DMS53 treated with DMSO at 0.1 percent for 48 hours (cell line): ENCODE measurements at regions not wholly inside any gene's neighbourhood (a gene's known extent, or its start where the extent isn't known, plus 50 kb on each side); places are given as distances from the start of the nearest gene placed in this dataset.
"Not testable (repeated sequence)": the region's sequence is repeated elsewhere in the genome, so short reads cannot be mapped to it uniquely, and the experiment has no call there.

ENCODE experiments used
- DNase-seq: peaks from one replicate; lab custom pipeline; 2025; ENCODE audit not compliant: unreplicated experiment; lab: John Stamatoyannopoulos, UW

DNA sequence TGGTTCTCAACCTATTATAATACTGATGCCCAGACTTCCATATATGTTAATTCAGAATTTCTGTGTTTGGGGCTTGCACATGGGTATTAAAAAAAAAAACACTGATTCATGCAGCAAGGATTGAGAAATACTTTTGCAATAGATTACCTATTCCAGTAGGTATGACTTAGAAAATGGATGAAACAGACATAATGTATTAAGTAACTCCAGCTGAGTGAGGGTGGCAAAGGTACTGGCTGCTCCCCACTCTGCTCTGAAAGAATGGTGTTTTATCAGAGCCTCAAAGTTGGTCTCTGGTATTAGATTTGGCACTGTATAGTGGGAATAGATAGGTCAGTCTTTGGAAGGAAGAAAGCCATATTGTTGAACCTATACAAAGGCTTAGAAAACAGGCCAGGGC lies 234.3 kb upstream of the FOLH1 start:
- DNase-seq: no peak

GRCh38 chr11:49439901-49440300 lies 231.5 kb upstream of the FOLH1 start:
- not testable (repeated sequence) for DNase-seq

GRCh38 chr11:49434308-49434707 lies 225.9 kb upstream of the FOLH1 start:
- DNase-seq: not testable (repeated sequence)

DNA sequence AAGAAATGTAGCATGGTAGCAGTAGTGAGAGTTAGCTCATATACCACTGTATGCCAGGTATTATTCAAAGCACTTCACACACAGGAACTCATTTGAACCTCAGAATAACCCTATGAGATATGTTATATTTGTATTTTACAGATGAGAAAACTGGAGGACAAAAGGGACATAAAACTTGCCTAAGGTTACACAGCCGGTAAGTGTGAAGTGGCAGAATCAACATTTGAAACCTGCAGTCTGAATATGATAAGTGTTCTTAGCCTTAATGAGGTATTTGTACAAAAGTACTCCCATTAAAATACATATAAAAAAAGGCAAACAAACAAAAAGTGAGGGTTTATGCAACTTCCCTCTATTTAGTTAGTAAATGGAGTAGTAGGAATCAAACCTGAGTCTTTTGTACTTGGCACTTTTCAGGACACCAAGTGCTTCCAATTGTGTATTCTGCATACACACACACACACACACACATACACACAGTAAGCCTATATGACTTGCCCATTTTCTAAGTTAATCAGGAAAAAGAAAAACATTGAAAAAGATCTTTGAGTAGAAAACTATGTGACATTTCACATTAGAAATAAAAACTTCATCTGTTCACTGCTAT lies 223.9 kb upstream of the FOLH1 start:
- peak; percentile 86 for DNase-seq

DNA sequence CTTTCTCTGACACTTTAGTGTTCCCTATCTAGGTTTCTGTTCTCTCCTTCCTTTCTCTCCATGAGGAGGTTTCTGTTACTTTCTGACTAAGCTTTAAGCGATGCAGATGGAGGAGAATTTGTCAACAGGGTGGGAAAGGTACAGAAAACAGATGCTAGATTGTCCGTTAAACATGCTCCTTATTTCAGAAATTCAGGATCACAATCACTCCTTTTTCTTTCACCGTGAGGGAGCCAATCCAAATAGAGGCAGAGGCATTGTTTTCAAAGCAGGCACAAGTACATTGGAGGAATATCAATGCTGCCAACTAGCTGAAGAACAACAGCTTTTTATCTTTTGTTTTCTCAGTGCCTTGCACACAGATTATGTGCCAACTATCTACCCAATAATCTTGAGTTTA lies 215.7 kb upstream of the FOLH1 start:
- no peak for DNase-seq

DNA sequence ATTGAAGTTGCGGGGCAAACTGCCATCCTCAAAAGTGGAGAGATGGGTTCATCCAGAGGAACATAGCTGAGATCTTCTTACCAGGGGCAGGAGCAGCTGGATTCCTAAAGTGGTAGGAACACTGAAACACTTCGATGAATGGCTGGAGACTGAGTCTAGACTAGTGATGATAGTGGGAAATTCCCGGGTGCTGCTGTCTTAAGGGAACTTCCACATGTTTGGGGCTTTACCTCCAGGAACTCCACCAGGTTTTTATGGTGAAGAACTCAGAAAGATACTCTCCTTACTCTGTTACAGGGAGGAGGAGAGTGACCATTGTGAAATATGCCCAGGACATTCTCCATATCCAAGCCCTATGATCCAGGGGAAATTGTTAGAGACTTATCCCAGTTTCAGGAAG lies 210.5 kb upstream of the FOLH1 start:
- DNase-seq: not testable (repeated sequence)

DNA sequence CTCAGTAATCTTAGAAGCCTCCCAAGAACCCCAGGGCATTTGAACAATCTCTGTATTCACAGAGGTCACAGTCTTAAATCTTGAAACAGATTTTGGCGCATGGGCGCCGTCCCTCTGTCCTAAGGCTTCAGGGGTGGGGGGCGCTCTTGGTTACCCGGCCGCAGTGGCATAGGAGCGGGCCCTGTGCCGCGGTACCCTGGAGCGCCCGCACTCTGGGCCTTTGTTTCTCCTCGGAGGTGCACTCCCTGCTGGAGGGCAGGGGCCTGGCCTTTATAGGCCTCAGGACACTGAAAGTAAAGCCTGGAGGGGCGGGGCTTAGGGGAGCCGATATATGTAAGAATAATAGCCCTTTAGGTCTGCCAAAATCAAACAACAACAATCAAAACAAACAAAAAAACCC lies 197.3 kb upstream of the FOLH1 start:
- DNase-seq: no peak

- DNase-seq: not testable (repeated sequence)
These were observed 187.4 kb upstream of the FOLH1 start for GRCh38 chr11:49395789-49396188.

DNA sequence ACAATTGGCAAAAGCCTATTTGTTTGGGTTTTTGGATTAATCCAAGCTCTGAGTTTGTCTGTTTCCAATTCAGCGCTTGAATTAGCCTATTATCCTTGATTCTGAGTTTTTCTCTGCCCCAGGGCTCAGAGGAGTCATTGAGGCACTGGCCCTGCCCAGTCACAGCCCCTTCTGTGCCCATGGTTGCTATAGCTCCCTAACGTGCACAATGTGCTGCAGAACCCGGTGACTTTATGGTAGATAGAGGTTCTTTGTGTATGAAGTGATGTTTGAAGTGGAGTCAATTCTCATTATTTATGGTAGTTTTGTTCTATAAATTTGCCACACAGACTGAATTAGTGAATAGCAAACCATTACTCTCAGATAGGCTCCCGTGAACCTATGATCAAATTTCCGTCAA lies 182.0 kb upstream of the FOLH1 start:
- DNase-seq: not testable (repeated sequence)

DNA sequence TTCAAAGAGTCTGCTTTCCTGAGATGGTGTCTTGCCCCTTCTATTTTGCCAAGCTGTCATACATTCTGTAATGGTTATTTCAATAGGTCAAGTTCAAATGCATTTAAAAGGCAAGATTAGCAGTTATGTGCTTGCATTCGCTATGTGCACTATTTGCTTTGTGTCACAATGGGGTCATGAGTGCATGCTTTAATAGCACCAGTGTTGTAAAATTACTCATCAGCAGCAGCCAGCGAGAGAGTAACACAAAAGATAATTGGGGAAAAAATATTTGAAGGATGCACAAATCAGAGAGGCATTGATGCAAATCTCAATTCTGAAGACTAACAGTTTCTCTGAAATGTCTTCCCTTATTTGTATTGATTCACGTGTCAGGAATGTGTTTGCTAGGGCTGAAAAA lies 180.7 kb upstream of the FOLH1 start:
- DNase-seq: not testable (repeated sequence)

- DNase-seq: not testable (repeated sequence)
These were observed 176.0 kb upstream of the FOLH1 start for GRCh38 chr11:49384371-49384770.

DNA sequence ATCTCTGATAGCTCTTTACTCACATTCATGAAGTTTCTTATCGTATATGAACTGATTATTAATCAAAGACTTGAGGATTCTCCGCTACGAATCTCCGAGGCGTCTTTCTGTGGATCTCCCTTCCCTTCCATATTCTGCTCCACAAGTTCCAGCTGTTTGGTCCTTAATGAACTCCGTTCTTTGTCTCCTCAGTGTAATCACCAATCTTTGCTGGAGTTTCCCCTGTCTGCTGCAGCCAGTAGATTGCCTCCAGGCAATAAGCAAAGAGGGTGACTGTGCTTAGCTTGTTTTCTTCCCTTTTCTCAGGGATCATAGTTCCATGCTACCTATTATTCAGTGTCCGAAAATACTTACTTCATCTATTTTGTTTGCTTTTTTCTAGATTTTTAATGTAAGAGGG lies 169.6 kb upstream of the FOLH1 start:
- no peak for DNase-seq

DNA sequence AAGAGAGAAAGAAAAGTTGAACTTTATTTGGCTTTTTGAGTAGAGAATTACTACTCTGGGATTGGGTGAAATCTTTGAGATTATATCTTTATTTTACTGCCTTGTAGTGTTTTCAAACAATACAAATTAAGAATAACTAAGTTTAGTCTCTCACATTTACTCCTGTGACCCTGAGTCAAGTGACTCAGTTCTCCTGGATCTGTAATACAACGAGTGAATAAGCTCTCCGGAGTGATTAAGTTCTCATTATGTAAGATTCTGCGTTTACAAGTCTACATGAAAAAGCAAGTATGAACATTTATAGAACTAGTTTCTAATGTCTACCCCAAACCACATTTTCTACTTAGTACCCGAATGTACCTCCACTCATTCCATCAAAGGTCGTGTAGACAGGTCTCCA lies 165.5 kb upstream of the FOLH1 start:
- DNase-seq: not testable (repeated sequence)

DNA sequence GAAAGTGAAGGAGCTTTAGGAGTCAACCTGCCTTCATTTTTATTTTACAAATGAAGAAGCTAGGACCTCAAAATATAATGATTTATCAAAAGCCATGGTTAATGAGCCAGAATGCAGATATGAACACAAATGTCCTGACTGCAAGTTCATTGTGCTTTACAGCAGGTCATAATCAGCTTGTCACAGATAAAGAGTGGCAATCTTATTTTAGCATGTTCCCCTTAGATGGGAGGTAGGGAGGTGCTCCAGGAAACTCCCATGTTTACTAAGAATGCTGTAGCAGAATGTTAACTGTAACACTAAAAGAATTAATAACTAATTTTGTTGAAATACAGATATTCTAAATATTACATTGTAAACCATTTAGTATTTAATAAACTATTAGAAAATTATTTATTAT lies 165.0 kb upstream of the FOLH1 start:
- not testable (repeated sequence) for DNase-seq

GRCh38 chr11:49372137-49372536 lies 163.7 kb upstream of the FOLH1 start:
- DNase-seq: peak; percentile 40

DNA sequence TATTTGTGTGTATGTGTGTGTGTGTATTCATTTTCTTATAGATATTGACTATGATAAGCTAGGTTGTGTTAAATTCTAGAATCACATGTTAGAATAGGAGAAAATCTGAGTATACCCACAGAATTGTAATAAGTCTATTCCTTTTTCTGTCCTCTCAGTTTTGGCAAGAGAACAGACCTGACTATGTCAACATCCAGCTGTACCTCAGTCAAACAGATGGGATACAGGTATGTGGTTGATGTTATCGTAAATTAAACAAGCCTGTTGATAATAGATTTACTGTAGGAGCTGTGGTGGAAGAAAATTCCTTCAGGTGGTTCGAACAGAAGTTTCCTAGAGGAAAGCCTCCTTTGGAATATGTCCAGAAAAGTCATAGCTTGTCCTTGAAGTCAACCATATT lies 160.2 kb upstream of the FOLH1 start:
- not testable (repeated sequence) for DNase-seq

GRCh38 chr11:49365375-49365774 lies 157.0 kb upstream of the FOLH1 start:
- not testable (repeated sequence) for DNase-seq

DNA sequence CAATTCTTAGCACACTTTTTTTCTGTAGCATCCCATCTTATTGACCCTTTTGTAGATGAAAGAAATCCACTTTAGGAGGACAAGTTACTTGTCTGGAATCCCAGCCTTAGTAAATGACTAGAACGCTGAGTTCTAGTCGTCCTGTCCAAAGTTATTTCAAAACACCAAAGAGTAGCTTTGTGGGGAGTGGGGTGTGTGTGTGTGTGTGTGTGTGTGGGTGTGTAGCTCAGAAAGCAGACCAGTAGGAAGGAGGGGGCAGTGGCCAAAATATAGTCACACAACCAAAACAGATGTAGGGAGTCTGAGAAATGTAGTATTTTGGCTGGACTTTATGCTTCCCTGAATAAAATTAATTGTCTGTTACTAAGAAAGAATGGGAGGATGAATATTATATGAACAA lies 154.6 kb upstream of the FOLH1 start:
- DNase-seq: not testable (repeated sequence)

GRCh38 chr11:49354536-49354935 lies 146.1 kb upstream of the FOLH1 start:
- not testable (repeated sequence) for DNase-seq

DNA sequence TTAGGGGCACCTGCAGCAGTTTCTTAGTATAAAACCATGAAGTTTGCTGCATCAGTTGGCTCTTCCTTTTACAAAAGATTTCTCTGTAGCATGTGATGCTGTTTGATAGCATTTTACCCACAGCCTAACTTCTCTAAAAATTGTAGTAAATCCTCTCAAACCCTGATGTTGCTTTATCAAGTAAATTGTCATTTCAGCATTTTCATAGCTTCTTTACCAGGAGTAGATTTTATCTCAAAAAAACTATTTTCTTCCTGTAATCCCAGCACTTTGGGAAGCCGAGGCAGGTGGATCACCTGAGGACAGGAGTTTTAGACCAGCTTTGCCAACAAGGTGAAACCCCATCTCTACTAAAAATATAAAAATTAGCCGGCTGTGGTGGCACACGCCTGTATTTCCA lies 144.5 kb upstream of the FOLH1 start:
- not testable (repeated sequence) for DNase-seq

DNA sequence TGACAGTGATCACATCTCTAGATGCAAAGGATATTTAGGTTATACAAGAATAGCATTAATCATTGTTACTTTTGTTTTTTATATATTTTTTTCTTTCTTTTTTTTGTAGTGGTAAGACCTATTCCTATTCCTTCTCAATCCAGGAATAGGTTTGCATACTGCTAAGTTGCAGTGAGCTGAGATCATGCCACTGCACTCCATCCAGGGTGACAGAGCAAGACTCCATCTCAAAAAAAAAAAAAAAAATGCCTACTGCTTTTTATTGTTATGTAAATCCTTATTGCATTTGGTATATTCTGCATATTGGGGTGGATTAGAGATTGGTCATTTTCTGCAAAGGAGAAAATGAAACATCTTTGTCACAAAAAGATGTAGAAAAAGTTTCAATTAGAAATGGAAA lies 138.2 kb upstream of the FOLH1 start:
- not testable (repeated sequence) for DNase-seq

DNA sequence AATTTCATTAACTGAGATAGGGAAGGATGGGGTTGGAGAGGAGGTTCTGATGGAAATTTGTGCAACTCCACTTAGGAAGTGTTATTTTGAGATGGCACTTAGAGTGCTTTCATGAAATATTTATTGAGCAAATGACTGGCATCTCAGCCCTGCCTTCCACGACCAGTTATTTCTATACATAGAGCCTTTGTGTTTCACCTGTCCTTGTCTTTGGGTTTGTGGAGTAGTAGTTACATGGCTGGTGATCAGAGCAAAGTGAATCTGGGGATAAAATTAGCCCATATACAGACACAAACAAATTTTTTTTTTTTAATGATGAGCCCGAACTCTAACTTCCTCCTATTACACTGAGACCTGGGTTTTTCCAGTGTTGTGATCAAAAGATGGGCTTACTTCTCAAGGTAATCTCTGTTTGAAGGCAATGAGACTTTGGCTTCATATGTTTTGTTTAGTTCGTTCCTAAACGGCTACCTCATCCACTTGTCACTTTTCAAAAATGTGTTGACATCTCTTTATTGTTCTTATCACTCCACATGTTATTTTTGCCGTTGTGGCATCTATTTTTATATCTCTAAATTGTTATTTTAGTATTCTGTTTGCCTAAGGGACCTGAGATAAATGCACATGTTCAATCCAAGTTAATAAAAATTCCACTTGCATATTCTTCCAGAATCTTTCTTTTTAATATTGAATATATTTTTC lies 120.2 kb upstream of the FOLH1 start:
- not testable (repeated sequence) for DNase-seq

GRCh38 chr11:49327766-49328165 lies 119.4 kb upstream of the FOLH1 start:
- not testable (repeated sequence) for DNase-seq
